Activated T-cell treated with anti-CD3 and anti-CD28 coated beads for 4 hours (primary cell): ENCODE measurements at regions not wholly inside any gene's neighbourhood (a gene's known extent, or its start where the extent isn't known, plus 50 kb on each side); places are given as distances from the start of the nearest gene placed in this dataset.
"Not testable (repeated sequence)": the region's sequence is repeated elsewhere in the genome, so short reads cannot be mapped to it uniquely, and the experiment has no call there.

Experiments used
- DNase-seq: peaks from one replicate; pipeline ENCODE4 v3.0.0-alpha.2; 2020

- no peak for DNase-seq
Observed at GRCh38 chr14:88929656-88930436, 105.4 kb downstream of the TTC8 start.

DNA sequence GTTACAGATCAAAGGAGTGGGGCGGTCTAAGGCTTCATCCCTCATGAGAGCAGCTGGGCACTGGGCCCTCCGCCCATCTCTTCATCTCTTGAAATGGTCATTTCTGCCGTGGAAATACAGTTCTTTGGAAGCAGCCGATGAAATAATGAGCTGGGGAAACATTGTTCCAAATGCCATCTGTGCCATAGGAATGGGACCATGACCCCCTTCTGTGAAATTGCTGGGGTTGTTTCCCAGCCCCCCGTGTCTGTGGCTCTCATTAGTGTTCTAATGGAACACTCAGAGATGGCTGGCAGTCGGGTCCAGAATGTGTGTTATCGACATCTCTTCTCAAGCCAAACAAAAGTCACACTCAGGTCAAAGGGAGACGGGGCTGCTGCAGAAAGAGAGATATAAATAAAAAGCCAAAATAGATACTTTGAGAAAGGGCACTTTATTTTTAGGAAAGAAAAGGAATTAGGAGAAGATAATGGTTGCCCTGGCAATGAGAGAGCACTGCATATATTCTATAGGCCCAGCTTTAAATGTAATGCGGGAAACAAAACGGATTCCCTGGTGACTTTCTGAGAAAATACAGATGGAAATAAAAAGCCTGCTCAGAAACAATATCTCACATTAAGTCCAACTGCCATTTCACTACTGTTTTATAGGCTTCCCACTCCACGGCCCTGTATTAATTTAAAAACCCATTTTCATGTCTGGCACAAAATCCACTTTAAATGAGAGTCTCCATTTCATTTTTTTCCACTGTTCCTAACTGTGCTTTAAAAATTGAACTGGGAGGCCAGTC is 107.1 kb downstream of the TTC8 start:
- DNase-seq: no peak

DNA sequence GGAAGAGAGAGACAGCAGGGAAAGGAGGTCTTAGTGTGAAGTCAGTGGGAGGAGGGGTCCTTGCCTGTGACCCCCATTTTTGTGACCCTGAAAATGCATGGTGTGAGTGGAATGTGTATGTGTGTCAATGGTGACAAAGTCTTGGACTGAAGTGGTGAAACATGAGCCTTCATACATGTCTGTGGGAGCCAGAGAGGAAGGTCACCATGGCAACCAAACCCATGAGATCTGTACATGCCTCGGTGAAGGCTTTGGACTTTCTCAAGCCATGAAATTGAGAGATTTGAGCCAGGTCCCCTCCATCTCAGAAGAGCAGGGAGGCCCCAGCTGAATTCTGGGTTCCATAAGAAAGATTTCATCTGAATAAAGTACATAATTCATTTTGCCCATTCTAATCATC is 108.7 kb downstream of the TTC8 start:
- no peak for DNase-seq

DNA sequence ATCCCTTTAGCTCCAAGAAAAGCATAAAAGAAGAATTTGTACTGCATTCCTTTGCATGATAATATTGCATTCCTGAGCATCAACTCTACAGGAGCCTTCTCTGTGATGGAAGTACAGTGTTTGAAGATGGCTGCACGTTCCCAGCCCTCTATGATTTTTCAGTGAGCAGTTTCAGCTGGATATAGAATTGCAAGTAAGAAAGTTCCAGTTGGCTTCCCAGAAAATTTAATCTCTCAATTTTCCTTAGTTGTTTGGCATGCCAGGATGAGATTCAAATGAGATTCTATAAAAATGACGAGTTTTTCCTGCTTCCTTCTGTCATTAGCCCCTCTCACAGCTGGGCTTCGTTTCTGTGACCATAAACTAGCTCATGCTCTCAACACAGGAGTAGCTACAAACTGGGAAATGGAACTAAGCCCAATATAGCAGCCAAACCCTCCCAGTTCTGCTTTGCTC is 109.9 kb downstream of the TTC8 start:
- DNase-seq: no peak

DNA sequence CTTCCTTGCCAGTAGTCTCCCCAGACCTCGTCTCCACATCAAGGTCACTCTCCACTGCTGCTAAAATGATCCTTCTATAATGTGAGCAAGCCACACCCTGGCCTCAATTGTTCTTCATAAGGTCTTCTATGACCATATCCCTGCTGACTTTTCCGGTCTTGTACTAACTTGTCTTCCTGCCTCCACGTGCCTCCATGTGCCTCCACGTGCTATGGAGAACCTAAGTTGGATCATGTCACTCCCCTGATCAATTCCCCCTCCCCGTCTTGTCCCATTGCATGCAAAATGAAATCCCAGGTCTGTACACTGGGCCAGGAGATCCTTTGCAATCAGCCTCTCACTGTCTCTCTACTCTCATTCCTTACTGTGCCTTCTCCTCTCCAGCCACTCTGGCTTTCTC is 110.6 kb downstream of the TTC8 start:
- no peak for DNase-seq

DNA sequence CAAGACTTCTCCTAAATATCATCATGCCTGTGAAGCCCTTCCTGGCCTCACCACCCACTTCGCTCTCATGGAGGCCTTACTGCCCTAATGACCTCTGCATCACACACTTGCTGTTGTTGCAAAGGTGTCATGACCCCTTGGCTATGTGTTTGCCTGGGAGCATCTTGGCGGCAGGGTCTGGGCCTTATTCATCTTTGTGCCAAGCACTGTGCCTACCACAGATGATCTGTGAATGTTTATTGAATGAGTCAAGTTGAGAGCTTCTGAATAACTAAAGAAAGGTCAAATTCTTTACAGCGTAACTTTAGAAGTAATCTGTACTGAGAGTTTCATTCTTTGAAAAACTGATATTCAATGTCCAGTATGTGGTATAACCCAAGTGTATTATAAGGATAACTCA is 113.3 kb downstream of the TTC8 start:
- DNase-seq: no peak

GRCh38 chr14:88940671-88941070 is 116.2 kb downstream of the TTC8 start:
- DNase-seq: no peak

DNA sequence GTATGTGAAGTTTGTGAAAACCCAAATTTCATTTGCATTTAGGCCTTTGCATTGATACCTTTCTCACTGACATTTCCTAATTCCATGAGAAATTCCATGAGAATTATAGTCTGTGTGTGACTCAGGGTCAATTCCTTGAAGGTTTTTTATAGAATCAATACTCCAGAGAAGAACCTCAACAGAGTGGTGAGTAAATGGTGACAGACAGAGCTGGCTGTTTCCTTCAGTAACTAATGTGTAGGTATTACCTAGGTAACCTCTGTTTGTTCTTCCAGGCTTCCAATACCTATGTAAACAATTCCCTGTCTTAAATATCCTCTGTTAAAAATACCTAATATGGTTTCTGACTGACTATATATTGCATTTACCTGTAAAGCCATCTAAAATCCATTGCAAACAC is 117.0 kb downstream of the TTC8 start:
- no peak for DNase-seq

DNA sequence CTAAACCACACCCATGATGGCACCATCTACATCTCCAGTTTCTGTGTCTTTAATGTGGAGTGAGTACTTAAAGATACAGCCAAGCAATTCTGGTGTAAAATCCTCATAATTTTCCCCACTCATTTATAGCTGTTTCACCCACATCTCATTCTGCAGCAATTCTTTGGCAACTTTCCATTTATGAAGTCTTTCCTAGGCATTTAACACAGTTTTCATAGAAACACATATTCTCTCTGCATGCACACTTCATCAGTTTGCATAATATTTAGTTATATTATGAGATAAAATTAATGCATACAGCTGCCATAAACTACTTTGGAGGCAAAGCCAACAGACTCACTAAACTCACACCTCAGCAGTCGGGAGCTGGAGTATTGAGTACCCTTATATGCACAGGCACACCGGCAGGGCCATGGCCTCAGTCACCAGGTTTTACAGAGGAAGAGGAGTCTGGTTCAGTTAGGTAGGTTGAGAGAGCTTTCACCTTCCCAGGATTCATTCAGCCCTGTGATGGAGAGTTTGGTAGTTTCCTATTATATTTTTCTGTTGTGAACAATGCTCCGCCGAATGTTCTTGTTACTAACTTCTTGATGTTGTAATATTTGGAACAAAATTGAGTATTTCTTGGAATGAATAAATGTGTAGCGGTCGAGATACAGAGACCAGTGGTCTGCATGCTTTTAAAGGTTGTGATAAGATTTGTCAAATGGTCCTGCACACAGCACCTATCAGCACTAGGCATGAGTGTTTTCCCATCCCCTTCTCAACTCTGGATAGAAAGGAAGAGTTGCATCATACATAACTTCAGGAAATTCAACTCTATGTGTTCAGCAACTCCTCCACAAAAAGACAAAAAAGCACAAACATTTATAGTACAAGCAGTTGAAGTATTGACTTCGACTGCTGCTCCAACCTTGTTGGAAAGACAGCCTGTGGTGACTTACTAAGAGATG is 123.5 kb downstream of the TTC8 start:
- no peak for DNase-seq

DNA sequence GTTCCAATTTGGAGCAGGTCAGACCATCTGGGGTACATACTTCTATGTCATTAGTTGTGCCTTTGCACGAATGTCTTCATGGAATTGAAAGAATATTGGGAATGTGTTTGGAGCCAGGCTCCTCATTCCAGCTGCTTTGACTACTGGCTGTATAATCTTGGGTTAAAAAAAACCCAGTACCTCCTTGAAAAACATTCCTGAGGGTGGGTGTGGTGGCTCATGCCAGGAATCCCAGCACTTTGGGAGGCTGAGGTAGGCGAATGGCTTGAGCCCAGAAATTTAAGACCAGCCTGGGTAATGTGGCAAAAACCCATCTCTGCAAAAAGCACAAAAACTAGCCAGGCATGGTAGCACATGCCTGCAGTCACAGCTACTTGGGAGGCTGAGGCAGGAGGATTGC is 125.6 kb downstream of the TTC8 start:
- DNase-seq: no peak

DNA sequence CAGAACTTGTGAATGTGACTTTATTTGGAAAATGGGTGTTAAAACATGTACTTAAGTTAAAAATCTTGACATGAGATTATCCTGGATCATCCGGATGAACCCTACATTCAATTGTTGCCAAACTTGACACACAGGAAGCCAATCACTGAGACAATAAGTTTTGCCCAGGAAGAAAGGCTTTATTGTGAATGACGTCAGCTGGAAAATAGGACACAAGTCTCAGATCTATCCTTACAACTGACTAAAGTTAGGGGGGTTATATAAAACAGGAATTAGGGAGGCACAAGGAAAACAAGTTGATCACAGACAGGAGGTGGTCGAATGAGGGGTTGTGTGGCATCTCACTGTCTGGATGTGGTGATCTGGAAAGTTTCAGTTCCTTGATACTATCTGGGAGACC is 126.9 kb downstream of the TTC8 start:
- DNase-seq: no peak

- no peak for DNase-seq
Observed at GRCh38 chr14:88952901-88953300, 128.4 kb downstream of the TTC8 start.

DNA sequence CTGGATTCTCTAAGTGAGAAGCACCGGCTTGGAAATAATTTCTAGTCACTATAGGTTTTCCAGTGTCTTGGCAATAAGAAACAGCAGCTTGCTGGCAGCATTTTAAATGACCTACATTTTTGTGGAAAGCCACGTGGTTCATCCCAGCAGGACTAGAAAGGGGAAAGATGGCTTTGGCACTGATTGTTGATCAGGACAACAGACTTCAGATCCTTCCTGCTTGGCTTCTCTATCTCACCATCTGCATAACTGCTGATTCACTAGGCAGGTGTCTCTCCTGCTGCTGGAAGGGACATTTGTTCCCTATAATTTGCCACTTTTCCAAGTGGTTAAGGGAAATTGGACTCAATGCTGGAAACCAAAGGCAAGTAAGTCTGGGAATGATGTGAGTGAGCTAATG is 131.0 kb downstream of the TTC8 start:
- no peak for DNase-seq

GRCh38 chr14:88960496-88960895 is 136.0 kb downstream of the TTC8 start:
- DNase-seq: no peak

DNA sequence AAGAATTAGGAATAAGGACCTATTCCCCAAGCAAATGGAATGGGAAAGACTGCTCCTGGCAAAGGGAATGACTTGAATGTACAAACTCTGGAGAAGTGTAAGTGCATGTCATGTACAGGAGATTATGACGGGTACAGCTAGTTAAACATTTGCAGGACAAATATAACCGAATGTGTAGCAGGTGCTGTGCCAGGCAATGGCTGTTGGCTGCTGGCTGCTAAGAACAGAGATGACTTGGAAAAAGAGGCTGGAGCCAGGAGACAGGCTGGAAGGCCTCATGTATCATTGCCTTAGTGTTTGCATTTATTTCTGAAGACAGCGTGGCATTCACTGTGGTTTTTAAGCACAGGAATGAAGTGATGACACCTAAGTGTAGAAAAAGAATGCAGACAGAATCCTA is 136.8 kb downstream of the TTC8 start:
- no peak for DNase-seq

DNA sequence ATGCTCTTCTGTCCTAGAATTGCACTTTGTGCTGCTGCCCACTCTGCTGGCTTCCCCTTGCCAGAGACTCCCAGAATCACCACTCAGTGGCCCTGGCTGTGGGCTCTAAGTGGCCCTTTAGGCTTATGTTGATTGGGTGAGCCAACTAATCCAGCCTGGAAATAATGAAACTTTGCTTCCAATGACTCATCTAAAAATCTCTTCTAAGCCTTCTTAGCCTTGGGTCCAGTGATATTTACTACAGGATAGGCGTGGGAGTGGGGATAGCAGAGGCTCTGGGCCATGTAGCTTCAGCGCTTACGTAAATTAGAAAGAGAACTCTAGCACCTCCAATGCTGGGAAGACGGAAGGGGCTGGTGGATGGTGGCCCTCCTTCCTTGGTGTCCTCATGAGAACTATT is 137.9 kb downstream of the TTC8 start:
- DNase-seq: no peak

- DNase-seq: no peak
Observed at GRCh38 chr14:88967299-88967698, 142.8 kb downstream of the TTC8 start.

GRCh38 chr14:88975043-88975830 is 150.8 kb downstream of the TTC8 start:
- DNase-seq: no peak

GRCh38 chr14:88975926-88976325 is 151.5 kb downstream of the TTC8 start:
- no peak for DNase-seq

DNA sequence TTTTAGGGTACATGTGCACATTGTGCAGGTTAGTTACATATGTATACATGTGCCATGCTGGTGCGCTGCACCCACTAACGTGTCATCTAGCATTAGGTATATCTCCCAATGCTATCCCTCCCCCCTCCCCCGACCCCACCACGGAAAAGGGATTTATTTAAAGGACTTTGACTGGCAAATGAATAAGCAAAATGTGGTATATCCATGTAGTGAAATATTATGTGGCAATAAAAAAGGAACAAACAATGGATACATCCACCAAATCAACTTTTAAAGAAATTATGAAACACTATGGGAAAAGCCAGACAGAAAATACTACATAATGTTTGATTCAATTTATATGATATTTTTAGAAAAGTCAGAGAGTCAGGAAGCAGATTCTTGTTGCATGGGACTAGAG is 156.5 kb downstream of the TTC8 start:
- DNase-seq: not testable (repeated sequence)

GRCh38 chr14:88981948-88982347 is 157.5 kb downstream of the TTC8 start:
- DNase-seq: no peak

DNA sequence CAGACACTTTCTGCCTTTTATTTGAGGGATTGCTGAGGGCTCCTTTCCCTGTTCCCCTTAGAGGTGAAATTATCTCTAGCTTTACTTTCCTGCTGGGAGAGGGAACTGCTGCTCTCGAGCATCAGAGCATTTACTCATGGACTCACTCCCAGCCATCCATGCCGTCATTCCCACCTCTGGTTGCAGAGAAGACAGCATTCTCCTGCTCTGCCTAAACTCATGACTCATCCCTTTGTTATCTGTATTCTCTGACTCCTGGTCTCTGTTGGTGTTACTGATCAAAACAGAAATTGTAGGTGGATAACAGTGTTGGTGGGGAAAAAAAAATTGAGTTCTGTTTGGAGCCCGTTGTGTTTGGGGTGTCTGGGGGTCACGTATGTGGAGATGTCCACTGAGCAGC is 159.3 kb downstream of the TTC8 start:
- DNase-seq: no peak
